ENCODE measurements at regions not wholly inside any gene's neighbourhood (a gene's known extent, or its start where the extent isn't known, plus 50 kb on each side); places are given as distances from the start of the nearest gene placed in this dataset.

DNA sequence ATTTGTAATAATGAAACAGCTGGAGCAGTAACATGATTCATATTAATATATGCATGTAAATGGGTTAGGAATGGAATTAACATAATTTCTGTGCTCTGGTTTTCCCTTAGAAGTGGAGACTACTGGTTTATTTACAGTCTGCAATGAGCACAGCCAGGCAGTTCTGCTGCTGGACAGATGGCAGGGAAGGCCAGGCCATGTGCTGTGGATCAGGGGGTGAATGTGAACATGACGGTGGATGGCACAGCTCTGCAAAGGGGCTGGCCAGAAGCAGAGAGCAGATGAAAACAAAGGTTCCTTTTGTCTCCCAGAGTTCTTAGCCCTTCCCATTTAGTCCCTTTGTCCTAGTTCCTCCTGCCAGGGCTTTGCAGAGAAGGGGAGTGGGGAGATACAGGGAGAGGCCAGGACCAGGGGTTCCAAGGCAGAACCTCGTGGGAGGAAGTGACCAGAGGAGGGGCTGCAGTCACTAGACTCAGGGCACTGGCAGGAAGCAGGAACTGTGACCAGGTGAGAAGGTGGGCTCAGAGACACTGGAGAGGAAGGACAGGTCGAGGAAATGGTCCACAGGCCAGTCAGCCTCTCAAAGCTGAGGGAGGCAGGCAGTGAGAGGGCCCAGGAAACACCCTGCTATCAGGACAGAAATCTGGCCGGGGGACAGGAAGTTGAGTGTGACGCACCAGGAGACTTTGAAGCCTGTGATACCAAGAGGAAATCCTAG, 112.9 kb upstream of the ATP8B1 start:
- no peak for DNase-seq (ENCODE audit: low spot score)

DNA sequence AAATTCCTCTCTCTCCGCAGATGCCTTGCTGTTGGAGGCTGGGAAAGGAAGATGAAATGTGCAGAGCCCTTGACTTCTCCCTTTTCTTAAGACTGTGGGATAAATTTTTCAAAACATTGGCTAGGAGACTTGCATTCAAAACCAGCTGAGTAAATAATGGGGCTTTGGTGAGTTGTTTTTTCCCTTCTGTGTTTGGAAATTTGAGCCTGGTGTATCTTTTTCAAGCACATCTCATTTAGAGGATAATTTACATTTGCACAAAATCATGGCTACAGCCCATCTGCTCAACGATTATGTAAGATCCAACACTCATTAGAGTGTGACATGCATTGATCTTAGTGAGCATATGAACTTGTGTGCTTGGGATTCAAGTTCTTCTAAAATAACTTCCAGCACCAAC, 112.1 kb upstream of the ATP8B1 start:
- DNase-seq (ENCODE audit: low spot score), result no peak

DNA sequence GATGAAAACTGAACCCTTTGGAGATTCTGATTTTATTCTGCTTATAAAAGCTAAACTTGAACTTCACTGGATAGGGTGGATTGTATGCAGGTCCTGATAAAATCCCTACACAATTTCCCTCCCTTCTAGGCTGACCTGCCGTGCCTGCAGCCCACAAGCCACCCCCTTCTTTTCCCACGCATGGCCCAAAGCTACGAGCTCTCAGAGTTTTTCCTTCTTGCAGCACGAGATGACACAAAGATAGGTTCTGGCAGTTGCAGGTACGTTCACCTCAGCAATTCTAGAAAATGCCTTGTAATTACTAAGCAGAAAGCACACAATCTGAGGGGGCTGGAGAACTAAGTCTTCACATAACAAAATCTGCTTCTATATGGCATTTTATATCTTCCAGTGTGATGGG, 110.6 kb upstream of the ATP8B1 start:
- no peak for DNase-seq (ENCODE audit: low spot score)

DNA sequence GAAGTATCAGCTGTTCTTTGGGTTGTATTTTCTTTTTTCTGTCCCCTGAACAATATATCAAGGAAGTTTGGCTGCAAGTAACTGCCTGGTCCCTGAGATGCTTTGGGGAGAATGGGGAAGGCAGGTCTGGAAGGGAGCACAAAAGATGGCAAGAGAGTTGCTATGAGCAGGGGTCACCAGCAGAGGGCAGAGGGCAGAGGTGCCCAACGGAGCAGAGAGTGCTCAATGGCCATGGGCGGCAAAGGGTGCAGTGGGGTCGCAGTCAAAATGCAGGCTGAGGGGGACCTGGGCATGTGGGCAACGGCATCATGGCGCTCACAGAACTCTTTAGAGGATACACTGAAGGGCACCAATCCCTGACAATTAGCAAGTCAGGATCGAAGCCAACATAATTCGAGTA, 107.7 kb upstream of the ATP8B1 start:
- DNase-seq (ENCODE audit: low spot score), result no peak

DNA sequence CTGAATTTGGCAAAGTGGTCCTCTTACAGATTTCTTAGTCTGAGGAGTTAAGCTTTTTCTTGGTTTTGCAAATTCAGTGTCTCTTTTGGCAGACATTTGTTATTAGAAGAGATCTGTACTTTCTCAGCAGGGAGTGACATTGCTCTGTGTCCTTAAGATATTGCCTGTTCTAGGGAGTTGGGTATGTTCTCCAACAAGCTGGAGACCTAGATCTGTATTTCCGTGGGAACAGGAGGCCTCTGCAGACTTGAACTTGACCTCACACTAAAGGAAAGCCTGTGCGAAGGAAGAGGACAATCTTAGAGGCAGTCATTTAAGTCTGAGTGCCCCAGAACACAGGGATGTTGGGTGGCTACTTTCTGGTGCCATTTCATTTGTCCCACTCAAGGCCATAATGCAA, 107.0 kb upstream of the ATP8B1 start:
- no peak for DNase-seq (ENCODE audit: low spot score)

DNA sequence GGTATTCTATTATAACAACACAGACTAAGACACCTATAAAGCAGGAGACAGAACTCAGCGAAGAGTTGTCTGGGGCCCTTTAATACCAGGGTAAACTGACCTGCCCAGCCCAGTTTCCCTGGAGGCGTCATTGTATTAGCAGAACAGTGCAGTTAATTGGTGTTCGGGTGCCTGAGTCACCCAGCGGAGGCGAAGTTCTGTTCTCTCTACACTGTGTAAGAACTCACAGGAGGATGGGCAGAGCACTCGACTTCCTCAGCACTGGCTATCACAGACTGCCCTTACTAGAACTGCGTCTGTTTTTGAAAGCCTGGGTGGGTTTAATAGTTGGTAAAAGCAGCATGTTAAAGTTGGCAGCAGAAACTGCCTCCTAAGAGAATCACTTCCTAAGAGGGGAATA, 106.5 kb upstream of the ATP8B1 start:
- DNase-seq (ENCODE audit: low spot score), result no peak

DNA sequence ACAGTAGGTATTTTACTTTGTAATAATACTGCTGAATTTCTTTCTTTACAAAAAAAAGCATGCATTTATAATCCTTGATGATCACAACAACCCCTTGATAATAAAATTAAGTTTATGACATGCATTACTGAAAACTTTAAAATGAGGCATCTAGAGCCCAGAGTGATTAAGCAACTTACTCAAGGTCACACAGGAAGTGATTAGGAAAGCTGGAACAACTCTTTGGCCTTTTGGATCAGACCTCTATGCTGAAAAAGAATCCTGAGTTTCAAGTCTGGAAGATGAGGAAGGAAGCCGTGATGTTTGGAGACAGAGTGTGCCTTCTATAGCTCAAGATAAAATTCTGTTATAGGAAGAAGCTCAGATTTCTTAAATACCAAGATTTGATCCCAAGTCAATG, 105.0 kb upstream of the ATP8B1 start:
- DNase-seq (ENCODE audit: low spot score), result no peak

DNA sequence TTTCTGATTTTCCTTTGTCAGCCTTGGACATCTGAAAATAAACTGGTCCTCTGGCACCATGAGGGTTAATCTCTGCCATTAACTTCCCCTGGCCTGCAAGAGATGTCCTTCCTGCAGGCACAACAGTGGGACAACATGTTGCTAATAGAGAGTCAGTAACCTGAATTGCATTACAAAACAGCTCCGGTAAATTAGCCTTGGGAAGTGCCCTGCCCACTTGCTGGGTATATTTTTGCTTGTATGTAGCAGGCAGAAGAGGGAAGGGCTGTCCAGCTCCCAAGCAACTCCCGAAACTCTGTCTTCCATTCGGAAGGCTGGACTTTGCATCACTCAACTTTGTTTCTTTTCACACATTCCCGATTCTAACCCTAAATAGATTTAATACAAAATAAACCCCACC, 104.4 kb upstream of the ATP8B1 start:
- DNase-seq (ENCODE audit: low spot score), result no peak

DNA sequence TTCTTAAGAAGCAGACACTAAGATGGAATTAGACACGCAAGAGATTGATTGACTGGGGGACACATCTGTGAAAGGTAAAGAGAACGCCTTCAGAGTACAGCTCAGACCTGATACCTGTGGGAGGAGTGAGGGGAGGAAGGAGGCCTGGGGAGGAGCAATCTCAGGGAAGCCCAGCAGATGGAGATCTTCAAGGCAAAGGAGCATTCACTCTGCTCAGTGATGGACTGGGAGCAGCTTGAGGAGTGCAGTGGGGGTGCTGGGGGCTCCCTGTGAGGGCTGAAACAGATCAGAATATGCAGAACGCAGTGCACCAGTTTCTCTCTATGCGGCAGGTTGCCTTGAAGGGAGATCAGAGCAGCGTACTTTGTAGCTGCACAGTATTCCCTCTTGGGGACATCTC, 103.7 kb upstream of the ATP8B1 start:
- no peak for DNase-seq (ENCODE audit: low spot score)

DNA sequence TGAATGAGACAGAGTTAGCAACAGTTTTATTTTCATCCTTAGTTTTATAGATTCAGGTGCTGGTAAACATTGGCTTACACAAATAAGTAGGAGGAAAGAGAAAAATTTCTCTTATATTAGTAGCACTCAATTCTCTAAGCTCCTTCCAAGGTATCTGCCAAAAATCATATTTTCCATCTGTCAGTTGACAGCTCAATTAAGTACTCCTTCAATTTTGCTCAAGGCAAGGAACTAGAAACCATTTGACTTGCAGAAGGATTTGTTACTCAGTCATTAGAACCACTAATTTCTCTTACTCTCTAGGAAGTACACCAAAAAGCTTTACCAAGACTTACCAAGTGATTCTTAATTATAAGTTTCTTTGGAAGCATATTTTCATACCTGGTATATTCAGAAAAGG, 101.4 kb upstream of the ATP8B1 start:
- DNase-seq (ENCODE audit: low spot score), result no peak

DNA sequence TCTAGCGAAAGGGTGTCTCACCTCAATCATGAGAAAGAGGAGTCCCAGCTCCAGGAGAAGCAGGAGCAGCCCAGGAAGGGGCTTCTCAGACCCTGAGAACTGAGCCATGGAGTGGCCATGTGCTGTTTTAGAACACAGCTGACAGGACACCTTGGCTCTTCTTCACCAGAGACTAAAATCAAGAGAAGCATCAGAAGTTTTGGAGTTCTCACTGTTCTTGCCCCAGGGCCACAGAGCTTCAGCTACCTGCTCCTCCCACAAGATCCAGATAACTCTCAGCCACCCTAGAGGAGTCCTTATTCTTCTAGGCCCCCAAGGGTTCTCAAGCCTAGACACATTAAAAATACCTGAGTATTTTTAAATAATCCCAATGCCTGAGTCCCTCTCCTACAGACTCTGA, 99.6 kb upstream of the ATP8B1 start:
- no peak for DNase-seq (ENCODE audit: low spot score)

DNA sequence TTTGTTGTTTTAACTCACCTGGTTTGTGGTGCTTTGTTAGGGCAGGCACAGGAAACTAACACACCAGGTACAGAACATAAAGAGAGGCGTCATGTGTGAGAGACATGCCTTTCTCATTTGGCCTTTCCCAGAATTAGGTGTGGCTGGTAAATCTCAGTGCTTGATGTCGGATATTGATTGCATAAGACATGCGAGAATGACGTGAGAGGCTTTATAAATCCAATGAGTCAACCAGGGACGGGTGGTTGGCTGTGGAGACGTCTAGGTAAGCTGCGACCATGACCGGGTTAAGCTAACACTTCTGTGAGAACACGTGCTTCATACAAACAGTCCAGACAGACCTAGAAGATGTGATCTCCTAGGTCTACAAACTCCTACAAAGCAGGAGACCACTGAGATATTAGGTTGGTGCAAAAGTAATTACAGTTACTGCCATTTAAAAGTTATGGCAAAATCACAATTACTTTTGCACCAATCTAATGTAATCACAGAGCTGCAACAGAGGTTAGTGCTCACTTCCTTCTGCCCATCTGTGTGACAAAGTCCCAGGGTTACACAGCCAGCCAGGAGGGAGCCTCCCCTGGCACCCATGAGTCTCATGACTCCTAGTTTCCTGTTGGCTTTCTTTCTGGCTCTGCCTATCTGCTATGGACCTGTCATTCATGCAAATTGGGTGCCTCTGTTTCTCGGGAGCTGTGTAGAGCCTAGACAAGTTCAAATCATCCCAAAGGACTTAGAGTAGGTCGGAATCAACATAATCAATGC, 98.9 kb upstream of the ATP8B1 start:
- DNase-seq (ENCODE audit: low spot score), result no peak

DNA sequence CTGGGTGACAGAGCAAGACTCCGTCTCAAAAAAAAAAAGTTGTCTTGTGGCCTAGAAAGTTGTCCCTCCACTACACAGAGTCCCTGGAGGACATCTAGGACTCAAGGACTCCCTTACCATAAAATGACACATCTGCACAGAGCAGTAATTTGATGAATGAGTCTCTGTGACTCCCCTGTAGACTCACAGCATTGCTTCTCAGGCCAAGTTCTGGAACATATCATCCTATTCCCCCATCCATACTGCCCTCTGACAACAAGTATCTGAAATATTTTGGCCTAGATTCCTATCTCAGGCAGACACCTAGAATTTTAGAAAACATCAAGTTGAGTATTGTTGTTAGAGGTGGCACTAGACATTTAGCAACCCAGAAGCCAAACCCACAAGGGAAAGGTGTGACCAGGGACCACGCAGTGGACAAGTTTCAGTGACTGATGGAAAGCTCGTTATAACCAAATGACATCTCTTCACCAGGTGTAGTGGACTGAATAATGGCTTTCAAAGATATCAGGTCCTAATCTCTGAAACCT, 97.9 kb upstream of the ATP8B1 start:
- DNase-seq (ENCODE audit: low spot score), result peak; percentile 41

DNA sequence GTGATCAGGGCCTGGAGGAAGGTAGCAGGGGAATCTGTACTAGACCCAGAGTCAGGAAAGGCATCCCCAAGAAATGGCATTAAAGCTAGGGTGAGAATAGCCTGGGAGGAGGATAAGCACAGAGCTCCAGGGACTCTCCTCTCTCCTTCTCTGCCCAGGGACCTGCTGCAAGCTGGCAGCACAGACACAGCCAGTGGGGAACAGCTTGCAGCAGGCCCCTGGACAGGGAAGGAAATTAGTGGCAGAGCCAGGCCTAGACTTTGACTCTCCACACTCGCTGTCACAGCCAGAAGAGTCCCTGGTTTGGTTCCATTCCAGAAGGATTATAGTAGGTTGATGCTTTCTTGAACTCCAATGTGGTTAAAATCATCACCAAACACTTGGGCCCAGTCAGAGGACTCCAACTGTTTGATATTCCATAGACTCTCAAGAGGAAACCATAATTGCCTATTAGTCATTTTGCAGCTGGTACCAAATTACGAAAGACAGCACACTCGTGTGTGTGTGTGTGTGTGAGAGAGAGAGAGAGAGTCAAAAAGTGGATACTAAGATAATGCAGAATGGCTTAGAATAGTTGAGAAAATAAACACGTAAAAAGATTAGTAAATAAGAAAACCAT, 95.5 kb upstream of the ATP8B1 start:
- peak; percentile 36 for DNase-seq (ENCODE audit: low spot score)

DNA sequence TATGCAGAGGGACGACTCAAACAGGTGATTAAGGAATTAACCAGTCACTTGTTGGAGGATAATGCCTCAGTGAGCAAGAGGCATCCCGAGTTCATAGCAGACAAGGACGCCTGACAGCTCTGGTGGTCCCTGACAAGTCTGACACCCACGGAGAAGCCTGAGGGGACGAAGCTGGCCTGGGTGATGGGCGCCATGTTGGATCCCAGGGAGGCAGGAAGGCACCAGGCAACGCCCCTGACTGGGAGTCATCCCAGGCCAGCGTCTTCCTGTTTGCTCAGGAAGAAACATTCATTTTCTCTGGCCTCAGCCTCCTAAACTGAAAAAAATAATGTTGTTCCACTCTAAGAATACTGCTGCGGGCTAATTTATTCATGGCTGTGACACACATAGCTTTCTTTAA, 92.1 kb upstream of the ATP8B1 start:
- DNase-seq (ENCODE audit: low spot score), result no peak

DNA sequence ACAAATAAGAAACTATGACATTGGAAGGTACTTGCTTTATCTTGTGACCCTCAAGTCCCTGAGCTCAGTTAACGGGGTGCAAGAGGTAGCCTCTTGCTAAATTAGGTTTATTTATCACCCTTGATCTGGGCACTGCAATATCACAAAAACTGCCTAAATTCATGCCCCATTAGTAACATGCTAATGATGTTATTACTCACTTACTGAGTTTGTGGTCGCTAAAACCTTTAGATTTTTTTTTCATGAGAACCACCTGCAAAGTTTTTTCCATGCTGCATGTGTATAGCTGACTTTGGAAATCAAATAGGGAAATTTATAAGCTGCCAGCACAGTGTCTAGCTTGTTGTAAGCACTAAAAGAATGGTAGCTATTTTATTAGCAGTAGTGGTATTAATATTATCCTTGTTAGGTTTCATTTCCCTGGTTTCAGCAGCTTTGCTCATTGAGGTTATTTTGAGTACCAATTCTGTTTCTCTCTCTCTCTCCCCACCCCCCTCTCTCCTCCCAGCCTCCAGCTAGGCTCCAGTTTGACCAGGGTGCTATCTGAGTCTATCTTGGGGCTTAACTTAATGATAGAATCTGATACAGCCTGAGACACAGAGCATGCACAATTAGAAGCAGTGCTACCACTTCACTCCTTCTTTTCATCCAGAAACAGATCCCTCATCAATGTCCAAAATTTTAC, 88.7 kb upstream of the ATP8B1 start:
- no peak for DNase-seq (ENCODE audit: low spot score)

DNA sequence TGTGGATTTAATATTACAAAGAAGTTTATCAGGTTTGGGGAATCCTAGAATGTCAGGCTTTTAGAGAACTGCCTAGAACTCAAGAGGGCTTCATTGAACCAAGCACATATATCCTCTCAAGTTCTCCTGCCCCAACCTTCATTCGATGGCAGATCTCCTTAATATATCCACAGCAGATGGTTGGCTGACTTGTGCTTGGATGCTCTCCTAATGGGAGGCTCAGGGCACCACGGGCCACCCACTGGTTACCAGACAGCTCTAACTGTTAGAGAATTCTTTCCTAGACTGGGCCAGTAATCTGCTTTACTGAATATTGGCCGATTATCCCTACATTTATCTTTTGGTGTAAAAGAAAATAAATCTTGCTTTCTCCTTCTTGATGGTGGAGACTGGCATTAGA, 87.2 kb upstream of the ATP8B1 start:
- DNase-seq (ENCODE audit: low spot score), result no peak

DNA sequence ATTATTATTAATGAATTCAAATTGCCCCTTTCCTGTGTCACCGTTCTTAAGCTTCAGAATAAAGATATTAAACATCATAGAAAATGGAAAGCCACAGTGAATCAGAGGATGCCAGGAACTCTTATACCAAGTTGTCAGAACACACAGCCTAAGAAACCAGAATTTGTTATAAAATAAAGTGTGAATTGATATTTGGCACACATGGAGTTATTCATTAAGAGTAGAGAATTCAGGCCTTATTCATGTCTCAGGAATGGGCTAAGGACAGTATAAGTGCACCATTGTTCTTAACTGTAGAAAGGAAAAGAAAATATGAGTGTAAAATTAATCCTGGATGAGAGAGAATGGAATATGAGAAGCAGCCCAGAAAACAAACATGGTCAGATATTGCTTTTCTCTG, 86.7 kb upstream of the ATP8B1 start:
- DNase-seq (ENCODE audit: low spot score), result no peak

DNA sequence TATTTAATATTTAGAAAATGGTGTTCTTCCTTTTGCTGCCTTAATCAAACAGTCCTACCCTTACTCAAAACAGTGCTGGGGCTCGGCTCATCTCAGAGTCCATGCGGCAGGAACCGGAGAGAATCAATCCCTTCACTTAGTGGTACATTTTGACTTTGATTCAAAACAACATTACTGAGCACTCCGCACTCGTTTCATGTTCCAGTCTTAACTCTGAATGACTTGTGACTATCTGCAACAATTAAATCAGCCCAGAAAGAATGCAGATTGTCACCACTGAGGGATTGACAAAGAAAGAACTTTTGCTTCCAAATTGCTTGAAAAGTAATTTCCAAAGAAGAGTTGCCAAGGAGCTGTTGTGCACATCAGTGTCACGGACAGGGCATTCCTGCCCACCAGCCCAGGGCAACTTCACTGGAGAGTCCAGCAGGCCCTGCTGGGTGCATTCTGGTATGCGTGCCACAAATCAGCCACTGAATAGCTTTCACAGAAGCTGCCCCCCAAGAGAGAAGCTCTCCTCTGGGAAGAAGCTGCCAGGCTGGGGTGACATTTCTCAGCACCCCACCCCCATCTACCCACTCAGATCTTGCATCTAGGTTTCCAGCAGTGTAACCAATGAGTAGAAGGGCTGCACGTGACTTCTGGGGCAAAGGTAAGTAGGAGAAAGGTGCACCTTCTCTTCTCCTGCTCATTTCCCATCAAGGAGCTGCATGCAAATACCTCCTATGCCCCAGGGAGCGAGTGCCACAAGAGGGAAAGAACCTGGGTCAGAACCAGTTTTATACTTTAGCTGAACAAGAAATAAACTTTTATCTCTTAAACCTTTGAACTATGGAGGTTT, 84.6 kb upstream of the ATP8B1 start:
- no peak for DNase-seq (ENCODE audit: low spot score)

DNA sequence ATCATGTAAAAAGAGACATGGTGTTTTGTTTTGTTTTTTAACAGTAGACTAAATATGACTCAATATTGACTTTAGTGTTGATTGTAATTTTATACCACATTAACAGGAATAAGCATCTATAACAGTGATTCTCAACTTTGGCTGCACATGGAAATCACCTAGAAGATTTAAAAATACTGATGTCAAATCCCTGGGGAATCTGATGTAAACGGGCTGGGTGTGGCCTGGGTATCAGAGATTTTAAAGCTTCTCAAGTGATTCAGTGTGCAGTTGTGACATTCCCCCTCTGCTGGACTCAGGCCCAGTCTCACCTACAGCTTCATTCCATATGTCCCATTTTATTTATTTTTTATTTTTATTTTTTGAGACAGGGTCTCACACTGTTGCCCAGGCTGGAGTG, 82.8 kb upstream of the ATP8B1 start:
- DNase-seq (ENCODE audit: low spot score), result no peak

DNA sequence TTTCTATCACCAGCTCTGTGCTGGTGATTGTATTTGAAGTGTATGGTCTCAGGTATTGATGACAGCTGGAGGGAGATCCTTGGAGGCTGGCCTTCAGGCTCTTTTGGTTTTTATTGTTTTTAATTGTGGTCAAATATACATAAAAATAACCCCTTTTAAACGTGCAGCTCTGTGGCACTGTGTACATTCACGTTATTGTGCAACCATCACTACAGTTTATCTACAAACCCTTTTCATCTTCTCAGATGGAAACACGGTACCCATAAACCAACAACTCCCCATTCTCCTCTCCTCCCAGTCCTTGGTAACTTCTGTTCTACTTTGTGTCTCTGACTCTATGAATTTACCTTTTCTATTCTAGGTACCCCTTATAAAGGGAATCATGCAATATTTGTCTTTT, 79.3 kb upstream of the ATP8B1 start:
- DNase-seq (ENCODE audit: low spot score), result no peak
